ENCODE measurements at regions not wholly inside any gene's neighbourhood (a gene's known extent, or its start where the extent isn't known, plus 50 kb on each side); places are given as distances from the start of the nearest gene placed in this dataset.
A peak's percentile ranks its signal among the peaks of the same experiment; 100 is the strongest.

DNA sequence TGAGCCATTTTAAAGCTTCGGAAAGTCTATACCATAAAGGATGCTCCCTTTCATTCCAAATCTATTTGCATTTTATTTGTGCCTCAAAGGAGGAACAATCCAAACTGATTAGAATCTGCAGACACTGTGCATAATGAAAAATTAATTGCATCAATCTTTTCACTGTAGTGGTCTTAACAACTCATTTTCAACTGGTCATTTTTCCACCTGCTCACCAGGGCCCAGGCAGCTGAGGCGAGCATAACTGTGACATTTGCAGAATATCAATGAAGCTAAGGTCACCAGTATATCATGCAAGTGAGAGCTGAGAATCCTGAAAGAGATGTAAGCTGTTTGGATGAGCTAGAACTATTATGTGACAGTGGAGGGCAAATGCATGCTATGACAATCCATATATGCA, 387.3 kb upstream of the TECRL start:
- H3K4me1 ChIP-seq (ENCODE audit: control insufficient read depth in 5 of 5, insufficient read depth in 5 of 5, low read length in 5 of 5) = no peaks in the 10 kb centered on the region
- ATAC-seq (ENCODE audit: insufficient read depth, low FRiP score) (no peak), DNase-seq (no peak)
- H3K9me3 ChIP-seq (ENCODE audit: control insufficient read depth in 4 of 4, insufficient read depth in 3 of 4, low read length in 3 of 4) = no peaks in the 10 kb centered on the region
- no peak overlapping the region for H3K27ac ChIP-seq (ENCODE audit: low read depth in 1 of 2, low read length in 1 of 2)
- TF ChIP-seq, protein P1, sequence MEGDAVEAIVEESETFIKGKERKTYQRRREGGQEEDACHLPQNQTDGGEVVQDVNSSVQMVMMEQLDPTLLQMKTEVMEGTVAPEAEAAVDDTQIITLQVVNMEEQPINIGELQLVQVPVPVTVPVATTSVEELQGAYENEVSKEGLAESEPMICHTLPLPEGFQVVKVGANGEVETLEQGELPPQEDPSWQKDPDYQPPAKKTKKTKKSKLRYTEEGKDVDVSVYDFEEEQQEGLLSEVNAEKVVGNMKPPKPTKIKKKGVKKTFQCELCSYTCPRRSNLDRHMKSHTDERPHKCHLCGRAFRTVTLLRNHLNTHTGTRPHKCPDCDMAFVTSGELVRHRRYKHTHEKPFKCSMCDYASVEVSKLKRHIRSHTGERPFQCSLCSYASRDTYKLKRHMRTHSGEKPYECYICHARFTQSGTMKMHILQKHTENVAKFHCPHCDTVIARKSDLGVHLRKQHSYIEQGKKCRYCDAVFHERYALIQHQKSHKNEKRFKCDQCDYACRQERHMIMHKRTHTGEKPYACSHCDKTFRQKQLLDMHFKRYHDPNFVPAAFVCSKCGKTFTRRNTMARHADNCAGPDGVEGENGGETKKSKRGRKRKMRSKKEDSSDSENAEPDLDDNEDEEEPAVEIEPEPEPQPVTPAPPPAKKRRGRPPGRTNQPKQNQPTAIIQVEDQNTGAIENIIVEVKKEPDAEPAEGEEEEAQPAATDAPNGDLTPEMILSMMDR (IDR thresholded peaks at IDR 0.05; ENCODE audit: control extremely low read depth, extremely low read depth) = no peak
- H3K4me3 ChIP-seq = no peak overlapping the region
- WGBS, 2 donors = 81 to 85% methylated on average over 2 of the region's 2 CpGs
- H3K27me3 ChIP-seq (ENCODE audit: control insufficient read depth in 3 of 3, insufficient read depth in 3 of 3, low read length in 2 of 3) = no peaks in the 10 kb centered on the region
- no peak overlapping the region for H3K9ac ChIP-seq (ENCODE audit: insufficient read depth in 1 of 2, low read length in 2 of 2)
- H3K36me3 ChIP-seq (ENCODE audit: control insufficient read depth in 4 of 4, insufficient read depth in 4 of 4, low read length in 4 of 4) = no peaks in the 10 kb centered on the region

DNA sequence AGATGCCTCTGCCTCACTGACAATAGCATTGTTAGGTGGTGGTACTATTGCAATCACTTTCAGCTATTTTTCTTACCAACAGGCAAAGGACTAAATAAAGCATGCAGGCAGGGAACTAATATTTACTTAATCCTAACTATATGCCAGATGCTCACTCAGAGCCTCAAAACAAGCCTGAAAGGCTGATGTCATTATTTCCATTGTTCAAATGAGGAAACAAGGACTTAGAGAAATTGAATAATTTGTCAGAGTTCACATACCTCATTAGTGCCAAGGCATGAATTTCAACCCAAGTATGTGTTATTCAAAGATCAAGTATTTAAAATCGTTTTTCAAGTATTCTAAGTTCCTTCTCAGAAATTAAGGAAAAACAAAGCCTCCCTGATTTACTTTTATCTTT, 374.9 kb upstream of the TECRL start:
- Histone ChIP-seq H3K27ac (ENCODE audit: low read depth in 1 of 2, low read length in 1 of 2) (no peak overlapping the region), H3K9me3 (ENCODE audit: control insufficient read depth in 4 of 4, insufficient read depth in 3 of 4, low read length in 3 of 4) (no peaks in the 10 kb centered on the region), H3K4me3 (no peak overlapping the region), H3K36me3 (ENCODE audit: control insufficient read depth in 4 of 4, insufficient read depth in 4 of 4, low read length in 4 of 4) (no peaks in the 10 kb centered on the region), H3K4me1 (ENCODE audit: control insufficient read depth in 5 of 5, insufficient read depth in 5 of 5, low read length in 5 of 5) (no peaks in the 10 kb centered on the region), H3K27me3 (ENCODE audit: control insufficient read depth in 3 of 3, insufficient read depth in 3 of 3, low read length in 2 of 3) (no peaks in the 10 kb centered on the region), H3K9ac (ENCODE audit: insufficient read depth in 1 of 2, low read length in 2 of 2) (no peak overlapping the region)
- 9 to 14% methylated on average over 1 of the region's 1 CpG for WGBS, 2 donors
- TF ChIP-seq, protein P1 (IDR thresholded peaks at IDR 0.05; ENCODE audit: control extremely low read depth, extremely low read depth) = no peak
- DNase-seq (peak in 1 of 3 donors; percentile 3), ATAC-seq (ENCODE audit: insufficient read depth, low FRiP score) (no peak)

DNA sequence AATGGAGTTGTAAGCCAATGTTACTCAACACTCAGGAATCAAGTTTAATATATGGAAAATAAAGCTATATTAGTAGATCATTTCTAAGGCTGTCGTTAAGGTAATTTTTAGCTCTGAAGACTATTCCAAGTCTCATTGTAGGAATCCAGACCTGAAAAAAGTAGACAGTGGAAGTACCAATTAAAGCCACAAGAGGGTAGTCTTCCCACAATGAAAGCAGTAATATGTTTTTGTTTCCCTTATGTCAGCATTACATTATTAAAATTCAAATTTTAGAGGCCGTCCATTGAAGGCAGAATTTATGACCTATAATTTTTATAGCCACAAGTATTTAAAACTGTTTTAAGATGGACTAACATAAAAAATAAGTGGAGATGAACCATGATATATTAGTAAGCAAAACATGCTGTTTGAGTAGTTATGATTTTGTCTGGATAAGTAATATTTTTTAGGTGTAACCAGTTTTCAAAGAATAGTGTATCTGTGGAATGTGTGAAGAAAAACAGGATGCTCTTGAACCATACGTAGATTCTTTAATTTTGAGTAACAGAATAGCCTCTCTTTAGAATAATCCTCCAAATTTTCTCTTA, 372.6 kb upstream of the TECRL start:
- no peak overlapping the region for H3K4me3 ChIP-seq
- H3K9ac ChIP-seq (ENCODE audit: insufficient read depth in 1 of 2, low read length in 2 of 2) = no peak overlapping the region
- H3K9me3 ChIP-seq (ENCODE audit: control insufficient read depth in 4 of 4, insufficient read depth in 3 of 4, low read length in 3 of 4) = no peaks in the 10 kb centered on the region
- DNase-seq (peak in 2 of 3 donors; percentile 33 to 42), ATAC-seq (ENCODE audit: insufficient read depth, low FRiP score) (no peak)
- no peak overlapping the region for H3K27ac ChIP-seq (ENCODE audit: low read depth in 1 of 2, low read length in 1 of 2)
- WGBS, 2 donors = 19 to 23% methylated on average over 3 of the region's 3 CpGs
- TF ChIP-seq, protein P1 (IDR thresholded peaks at IDR 0.05; ENCODE audit: control extremely low read depth, extremely low read depth) = no peak
- H3K36me3 ChIP-seq (ENCODE audit: control insufficient read depth in 4 of 4, insufficient read depth in 4 of 4, low read length in 4 of 4) = no peaks in the 10 kb centered on the region
- H3K4me1 ChIP-seq (ENCODE audit: control insufficient read depth in 5 of 5, insufficient read depth in 5 of 5, low read length in 5 of 5) = no peaks in the 10 kb centered on the region
- H3K27me3 ChIP-seq (ENCODE audit: control insufficient read depth in 3 of 3, insufficient read depth in 3 of 3, low read length in 2 of 3) = no peaks in the 10 kb centered on the region

DNA sequence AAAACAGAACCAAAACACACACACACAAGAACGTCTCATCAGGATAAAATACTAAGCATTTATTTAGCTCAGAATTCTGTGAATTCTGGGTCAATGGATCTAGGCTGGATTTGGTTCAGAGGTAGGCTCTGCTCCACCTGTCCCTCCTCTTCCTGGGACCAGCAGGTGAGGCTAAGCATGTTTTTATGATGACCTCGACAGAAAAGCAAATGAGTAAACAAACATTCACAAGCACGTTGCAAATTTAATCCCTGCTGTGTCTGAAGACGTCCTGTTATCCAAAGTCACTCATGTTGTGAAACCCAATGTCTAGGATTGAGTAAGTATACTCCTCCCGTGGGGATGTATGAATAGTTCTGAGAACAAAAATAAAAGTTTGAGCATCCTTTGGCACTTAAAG, 371.4 kb upstream of the TECRL start:
- TF ChIP-seq, protein P1 (IDR thresholded peaks at IDR 0.05; ENCODE audit: control extremely low read depth, extremely low read depth) = no peak
- H3K27ac ChIP-seq (ENCODE audit: low read depth in 1 of 2, low read length in 1 of 2) = no peak overlapping the region
- H3K4me3 ChIP-seq = no peak overlapping the region
- no peaks in the 10 kb centered on the region for H3K27me3 ChIP-seq (ENCODE audit: control insufficient read depth in 3 of 3, insufficient read depth in 3 of 3, low read length in 2 of 3)
- DNase-seq (no peak), ATAC-seq (ENCODE audit: insufficient read depth, low FRiP score) (no peak)
- H3K36me3 ChIP-seq (ENCODE audit: control insufficient read depth in 4 of 4, insufficient read depth in 4 of 4, low read length in 4 of 4) = no peaks in the 10 kb centered on the region
- H3K9me3 ChIP-seq (ENCODE audit: control insufficient read depth in 4 of 4, insufficient read depth in 3 of 4, low read length in 3 of 4) = no peaks in the 10 kb centered on the region
- WGBS, 2 donors = 36 to 43% methylated on average over 5 of the region's 5 CpGs
- no peaks in the 10 kb centered on the region for H3K4me1 ChIP-seq (ENCODE audit: control insufficient read depth in 5 of 5, insufficient read depth in 5 of 5, low read length in 5 of 5)
- H3K9ac ChIP-seq (ENCODE audit: insufficient read depth in 1 of 2, low read length in 2 of 2) = no peak overlapping the region
